IPS-NIHi7 (cell line): ENCODE measurements at regions not wholly inside any gene's neighbourhood (a gene's known extent, or its start where the extent isn't known, plus 50 kb on each side); places are given as distances from the start of the nearest gene placed in this dataset.
"Not testable (repeated sequence)": the region's sequence is repeated elsewhere in the genome, so short reads cannot be mapped to it uniquely, and the experiment has no call there.

Experiments
- DNase-seq: peaks from one replicate; pipeline ENCODE4 v3.0.0; 2012; ENCODE audit warnings: mixed read lengths; ENCODE audit errors: extremely low spot score

- no peak for DNase-seq
These were observed 228.8 kb downstream of the SMARCA2 start for GRCh38 chr9:2243666-2244555.

GRCh38 chr9:2247340-2247739 lies 232.2 kb downstream of the SMARCA2 start:
- no peak for DNase-seq

GRCh38 chr9:2248768-2249265 lies 233.7 kb downstream of the SMARCA2 start:
- no peak for DNase-seq

GRCh38 chr9:2253636-2254580 lies 238.8 kb downstream of the SMARCA2 start:
- DNase-seq: no peak

GRCh38 chr9:2255128-2255527 lies 240.0 kb downstream of the SMARCA2 start:
- peak; percentile 13 for DNase-seq

- no peak for DNase-seq
These were observed 242.2 kb downstream of the SMARCA2 start for GRCh38 chr9:2257248-2257929.

- no peak for DNase-seq
These were observed 245.5 kb downstream of the SMARCA2 start for GRCh38 chr9:2260417-2261306.

- no peak for DNase-seq
These were observed 246.4 kb downstream of the SMARCA2 start for GRCh38 chr9:2261421-2262103.

GRCh38 chr9:2262386-2263071 lies 247.4 kb downstream of the SMARCA2 start:
- no peak for DNase-seq

- no peak for DNase-seq
These were observed 248.0 kb downstream of the SMARCA2 start for GRCh38 chr9:2263111-2263510.

- no peak for DNase-seq
These were observed 248.5 kb downstream of the SMARCA2 start for GRCh38 chr9:2263665-2264064.

GRCh38 chr9:2264081-2264480 lies 248.9 kb downstream of the SMARCA2 start:
- DNase-seq: no peak

- DNase-seq: no peak
These were observed 252.1 kb downstream of the SMARCA2 start for GRCh38 chr9:2267181-2267745.

- no peak for DNase-seq
These were observed 254.6 kb downstream of the SMARCA2 start for GRCh38 chr9:2269778-2270177.

- DNase-seq: no peak
These were observed 255.4 kb downstream of the SMARCA2 start for GRCh38 chr9:2270565-2270964.

- DNase-seq: peak; percentile 52
These were observed 256.3 kb downstream of the SMARCA2 start for GRCh38 chr9:2271426-2271825.

GRCh38 chr9:2274762-2275161 lies 259.6 kb downstream of the SMARCA2 start:
- DNase-seq: no peak

- no peak for DNase-seq
These were observed 261.1 kb downstream of the SMARCA2 start for GRCh38 chr9:2276296-2276695.

- not testable (repeated sequence) for DNase-seq
These were observed 262.0 kb downstream of the SMARCA2 start for GRCh38 chr9:2277133-2277532.
